ENCODE measurements at regions not wholly inside any gene's neighbourhood (a gene's known extent, or its start where the extent isn't known, plus 50 kb on each side); places are given as distances from the start of the nearest gene placed in this dataset.

DNA sequence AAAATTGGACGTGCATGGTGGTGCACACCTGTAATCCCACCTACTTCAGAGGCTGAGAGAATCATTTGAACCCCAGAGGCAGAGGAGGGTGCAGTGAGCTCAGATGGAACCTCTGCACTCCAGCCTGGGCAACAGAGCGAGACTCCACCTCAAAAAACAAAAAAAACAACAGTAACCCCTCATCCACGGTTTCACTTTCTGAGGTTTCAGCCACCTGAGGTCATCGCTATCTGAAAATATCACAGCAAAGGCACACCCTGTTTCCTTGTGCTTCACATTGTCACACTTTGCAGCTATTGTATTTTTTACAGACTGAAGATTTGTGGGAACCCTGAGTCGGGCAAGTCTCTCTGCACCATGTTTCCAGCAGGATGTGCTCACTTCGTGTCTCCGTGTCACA, 54.1 kb upstream of the FOXQ1 start:
- TF ChIP-seq, protein P1, sequence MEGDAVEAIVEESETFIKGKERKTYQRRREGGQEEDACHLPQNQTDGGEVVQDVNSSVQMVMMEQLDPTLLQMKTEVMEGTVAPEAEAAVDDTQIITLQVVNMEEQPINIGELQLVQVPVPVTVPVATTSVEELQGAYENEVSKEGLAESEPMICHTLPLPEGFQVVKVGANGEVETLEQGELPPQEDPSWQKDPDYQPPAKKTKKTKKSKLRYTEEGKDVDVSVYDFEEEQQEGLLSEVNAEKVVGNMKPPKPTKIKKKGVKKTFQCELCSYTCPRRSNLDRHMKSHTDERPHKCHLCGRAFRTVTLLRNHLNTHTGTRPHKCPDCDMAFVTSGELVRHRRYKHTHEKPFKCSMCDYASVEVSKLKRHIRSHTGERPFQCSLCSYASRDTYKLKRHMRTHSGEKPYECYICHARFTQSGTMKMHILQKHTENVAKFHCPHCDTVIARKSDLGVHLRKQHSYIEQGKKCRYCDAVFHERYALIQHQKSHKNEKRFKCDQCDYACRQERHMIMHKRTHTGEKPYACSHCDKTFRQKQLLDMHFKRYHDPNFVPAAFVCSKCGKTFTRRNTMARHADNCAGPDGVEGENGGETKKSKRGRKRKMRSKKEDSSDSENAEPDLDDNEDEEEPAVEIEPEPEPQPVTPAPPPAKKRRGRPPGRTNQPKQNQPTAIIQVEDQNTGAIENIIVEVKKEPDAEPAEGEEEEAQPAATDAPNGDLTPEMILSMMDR (IDR thresholded peaks at IDR 0.05) = no peak

DNA sequence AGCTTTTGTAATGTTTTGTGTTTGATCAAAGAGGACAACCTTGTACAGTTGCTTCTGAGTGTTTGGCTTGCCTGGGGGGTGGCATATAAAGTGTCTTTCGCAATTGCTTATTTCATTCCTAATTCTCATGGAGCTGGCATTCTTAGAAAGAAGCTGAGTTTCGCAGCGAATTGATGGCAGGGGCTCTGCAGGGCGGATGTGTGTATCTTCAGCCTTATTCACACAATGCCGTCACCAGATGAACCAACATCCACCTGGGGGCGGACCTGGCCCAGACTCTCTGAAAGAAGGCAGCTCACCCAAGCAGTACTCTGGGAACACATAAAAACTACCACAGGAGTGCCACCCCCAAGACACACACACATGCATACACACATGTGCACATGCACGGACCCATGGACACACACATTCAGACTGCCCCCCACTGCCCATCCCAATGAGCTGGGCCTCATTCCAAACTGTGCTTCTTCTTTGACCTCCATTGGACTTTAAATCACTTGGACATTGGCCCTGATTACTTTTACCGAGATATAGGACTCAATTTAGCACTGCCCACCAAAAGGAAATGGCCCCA, 55.4 kb upstream of the FOXQ1 start:
- TF ChIP-seq, protein P1 (IDR thresholded peaks at IDR 0.05) = no peak

DNA sequence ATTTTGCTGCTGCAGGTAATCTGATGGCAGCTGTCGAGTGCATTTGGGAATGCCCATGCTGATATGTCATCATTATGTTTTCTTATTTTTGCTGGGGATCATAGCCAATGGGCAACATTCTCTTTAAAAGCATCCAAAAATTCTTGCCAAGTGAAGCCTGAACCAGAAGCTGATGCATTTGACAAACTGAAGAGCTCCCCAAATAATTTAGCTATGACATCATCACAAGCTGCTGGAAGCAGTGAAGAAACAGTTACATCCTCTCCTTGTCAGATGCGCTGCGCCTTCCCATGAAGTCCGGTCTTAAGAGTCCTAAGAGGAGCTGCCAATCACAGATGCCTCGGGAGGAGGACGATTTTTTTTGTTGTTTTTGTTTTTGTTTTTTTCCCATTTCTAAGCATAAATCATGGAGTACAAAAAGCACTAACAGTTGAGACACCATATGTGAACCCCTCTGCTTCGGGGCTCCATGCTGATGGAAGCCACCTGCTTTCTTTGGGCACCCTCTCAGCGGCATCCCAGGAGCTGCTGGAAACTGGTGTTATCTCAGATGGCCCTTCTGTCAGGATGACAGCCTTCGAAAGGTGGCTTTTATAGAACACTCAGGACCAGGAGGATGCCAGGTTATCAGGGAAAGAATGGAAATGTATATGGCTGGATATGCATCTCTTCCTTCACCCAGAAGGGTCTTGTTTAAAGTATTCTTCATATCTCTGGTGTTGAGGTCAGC, 56.1 kb upstream of the FOXQ1 start:
- TF ChIP-seq, protein P1 (IDR thresholded peaks at IDR 0.05) = no peak

DNA sequence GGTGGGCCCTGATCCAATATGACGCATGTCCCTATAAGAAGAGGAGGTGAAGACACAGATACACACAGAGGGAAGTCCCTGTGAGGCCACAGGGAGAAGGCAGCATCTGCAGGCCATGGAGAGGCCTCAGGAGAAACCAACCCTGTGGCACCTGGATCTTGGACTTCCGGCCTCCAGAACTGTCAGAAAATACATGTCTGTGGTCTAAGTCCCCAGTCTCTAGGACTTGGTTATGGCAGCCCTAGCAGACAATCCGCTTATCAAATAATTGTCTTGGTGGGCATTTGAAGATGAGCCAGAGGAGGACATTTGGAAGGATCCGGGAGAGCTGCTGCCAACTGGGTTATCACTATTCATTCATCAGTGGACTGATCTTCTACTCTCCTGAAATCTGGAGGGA, 57.6 kb upstream of the FOXQ1 start:
- TF ChIP-seq, protein P1 (IDR thresholded peaks at IDR 0.05) = no peak

DNA sequence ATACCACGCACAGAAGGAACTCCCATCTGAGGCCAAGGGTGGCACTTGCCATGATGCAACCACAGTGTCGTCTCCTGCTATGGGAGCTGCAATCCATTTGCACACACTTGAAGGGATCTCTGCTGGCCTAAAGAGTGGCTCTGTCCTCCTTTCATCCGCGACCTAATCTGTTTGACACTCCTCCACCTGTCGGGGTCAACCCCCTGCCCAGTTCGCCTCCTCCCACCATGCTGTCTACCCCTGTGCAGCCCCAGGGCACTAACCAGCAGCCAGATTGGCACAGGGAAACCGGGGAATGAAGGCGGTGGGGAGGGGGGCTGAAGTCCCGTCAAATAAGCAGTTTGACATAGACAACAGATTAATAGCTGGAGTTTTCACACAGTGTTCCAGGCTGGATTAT, 58.1 kb upstream of the FOXQ1 start:
- TF ChIP-seq, protein P1 (IDR thresholded peaks at IDR 0.05) = no peak

DNA sequence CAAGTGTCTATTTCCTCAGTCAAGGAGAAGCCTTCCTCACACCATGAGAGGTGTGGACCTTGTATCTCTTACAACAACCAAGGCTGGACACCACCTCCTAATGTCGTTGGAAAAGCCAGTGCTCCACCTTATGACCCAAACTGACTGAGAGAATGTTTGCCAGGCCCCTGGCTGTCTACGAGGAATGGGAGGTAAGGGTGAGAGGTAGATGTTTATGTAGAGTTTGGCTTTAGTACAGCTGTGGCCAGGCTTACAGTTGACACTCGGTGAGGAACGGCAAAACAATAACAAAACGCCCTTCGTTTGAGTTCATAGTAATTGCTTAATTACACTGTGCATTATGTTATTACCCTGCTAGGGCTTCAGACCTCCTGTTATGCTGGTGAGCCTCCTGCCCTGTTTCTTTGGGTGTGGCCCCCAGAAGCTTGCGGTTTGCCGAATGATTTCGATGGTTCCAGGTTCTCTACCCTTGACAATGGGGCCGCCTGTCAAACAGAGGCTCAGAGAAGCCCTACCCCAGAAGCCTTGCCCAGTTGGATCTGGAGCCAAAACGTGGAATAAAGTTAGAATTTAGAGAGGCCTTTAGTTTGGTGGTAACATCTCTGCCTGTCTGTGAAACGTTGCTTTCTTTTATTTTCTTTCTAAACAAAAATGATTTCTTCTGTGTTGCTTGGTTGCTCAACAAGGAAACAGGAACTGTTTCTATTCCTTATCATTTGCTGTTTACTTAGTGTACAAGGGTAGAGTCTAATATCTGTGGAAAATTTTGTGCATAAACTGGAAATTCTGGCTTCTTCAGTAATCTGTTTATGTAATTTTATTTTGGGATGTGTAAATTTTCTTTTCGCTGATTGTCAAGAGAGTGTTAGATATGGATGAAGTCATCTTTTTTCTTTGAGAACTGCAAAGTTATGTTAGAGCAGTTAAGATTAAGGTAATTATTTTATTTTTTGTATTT, 60.4 kb upstream of the FOXQ1 start:
- TF ChIP-seq, protein P1 (IDR thresholded peaks at IDR 0.05) = no peak

DNA sequence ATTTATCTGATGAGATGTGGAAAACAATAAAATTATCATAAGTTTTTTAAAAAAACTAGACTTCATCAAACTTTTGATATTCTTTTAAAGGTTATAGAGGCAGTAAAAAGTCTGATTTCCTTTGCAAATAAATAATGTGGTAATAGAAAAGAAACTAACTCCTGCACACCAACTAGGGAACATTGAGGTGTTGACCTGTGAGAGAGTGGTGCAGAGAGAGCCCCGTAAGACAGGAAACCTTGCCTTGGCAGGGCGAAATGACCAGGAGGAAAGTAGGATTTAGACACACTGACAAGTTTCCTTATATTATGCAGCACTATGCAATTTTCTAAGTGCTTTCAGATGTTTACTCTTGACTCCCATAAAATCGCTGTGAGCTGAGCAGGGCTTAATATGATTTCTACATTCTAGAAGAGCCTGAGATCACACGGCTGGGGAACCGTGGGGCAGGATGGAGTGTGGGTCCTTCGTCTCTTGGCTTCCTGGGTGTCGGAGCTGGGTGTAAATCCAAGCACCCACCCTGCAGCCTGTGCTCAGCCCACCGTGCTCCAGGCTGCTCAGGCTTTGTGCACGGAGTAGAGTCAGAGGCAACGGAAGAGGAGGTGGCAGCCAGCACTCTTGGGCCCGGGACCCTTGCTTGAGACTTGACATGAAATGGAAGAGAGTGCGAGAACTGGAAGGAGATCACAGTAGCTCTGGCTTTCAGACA, 61.3 kb upstream of the FOXQ1 start:
- TF ChIP-seq, protein P1 (IDR thresholded peaks at IDR 0.05) = no peak
